ENCODE measurements at regions not wholly inside any gene's neighbourhood (a gene's known extent, or its start where the extent isn't known, plus 50 kb on each side); places are given as distances from the start of the nearest gene placed in this dataset.

GRCh38 chr9:26229324-26230054 lies 551.2 kb upstream of the TUSC1 start:
- no TSS peak for BruUV-seq (replicated peaks)
- no peak for TF ChIP-seq CTCF (conservative IDR thresholded peaks at IDR 0.05; ENCODE audit: low read depth, low read length)
- TF ChIP-seq EZH2 (IDR thresholded peaks at IDR 0.05; ENCODE audit: borderline replicate concordance, low read depth, low read length, poor library complexity, severe bottlenecking): no peak
- H3K4me1 ChIP-seq (ENCODE audit: insufficient read depth, low read length, poor library complexity, severe bottlenecking): no peaks in the 10 kb centered on the region
- ChIA-PET CTCF (no interaction called here), POLR2A (ENCODE audit: low non-redundant PET) (no interaction called here)
- H3K27me3 ChIP-seq (replicated peaks; ENCODE audit: insufficient read depth, low read depth, low read length, poor library complexity): no peaks in the 10 kb centered on the region
- no peak for DNase-seq (ENCODE audit: low spot score)
- no peak overlapping the region for H3K4me3 ChIP-seq (ENCODE audit: low read depth, low read length, poor library complexity, severe bottlenecking)
- intact Hi-C loops (cut with micrococcal nuclease; ENCODE audit: unreplicated experiment): no loop called here
- H3K27ac ChIP-seq (ENCODE audit: low read depth, low read length, poor library complexity, severe bottlenecking): no peak overlapping the region
- H3K36me3 ChIP-seq (ENCODE audit: insufficient read depth, low read length, poor library complexity, severe bottlenecking): no peaks in the 10 kb centered on the region
- no peaks in the 10 kb centered on the region for H3K9me3 ChIP-seq (ENCODE audit: low read depth, low read length, poor library complexity, severe bottlenecking)

GRCh38 chr9:26228273-26228672 lies 550.0 kb upstream of the TUSC1 start:
- H3K4me1 ChIP-seq (ENCODE audit: insufficient read depth, low read length, poor library complexity, severe bottlenecking): no peaks in the 10 kb centered on the region
- POLR2A ChIA-PET (ENCODE audit: low non-redundant PET): no interaction called here
- TF ChIP-seq EZH2 (IDR thresholded peaks at IDR 0.05; ENCODE audit: borderline replicate concordance, low read depth, low read length, poor library complexity, severe bottlenecking) (no peak), CTCF (conservative IDR thresholded peaks at IDR 0.05; ENCODE audit: low read depth, low read length) (no peak)
- no peaks in the 10 kb centered on the region for H3K27me3 ChIP-seq (replicated peaks; ENCODE audit: insufficient read depth, low read depth, low read length, poor library complexity)
- DNase-seq (ENCODE audit: low spot score): no peak
- no peak overlapping the region for H3K4me3 ChIP-seq (ENCODE audit: low read depth, low read length, poor library complexity, severe bottlenecking)
- CTCF ChIA-PET: no interaction called here
- intact Hi-C loops (cut with micrococcal nuclease; ENCODE audit: unreplicated experiment): no loop called here
- H3K36me3 ChIP-seq (ENCODE audit: insufficient read depth, low read length, poor library complexity, severe bottlenecking): no peaks in the 10 kb centered on the region
- H3K27ac ChIP-seq (ENCODE audit: low read depth, low read length, poor library complexity, severe bottlenecking): no peak overlapping the region
- BruUV-seq (replicated peaks): no TSS peak
- H3K9me3 ChIP-seq (ENCODE audit: low read depth, low read length, poor library complexity, severe bottlenecking): no peaks in the 10 kb centered on the region

- POLR2A ChIA-PET (ENCODE audit: low non-redundant PET): no interaction called here
- Histone ChIP-seq H3K9me3 (ENCODE audit: low read depth, low read length, poor library complexity, severe bottlenecking) (no peaks in the 10 kb centered on the region), H3K36me3 (ENCODE audit: insufficient read depth, low read length, poor library complexity, severe bottlenecking) (no peaks in the 10 kb centered on the region), H3K27ac (ENCODE audit: low read depth, low read length, poor library complexity, severe bottlenecking) (no peak overlapping the region), H3K4me1 (ENCODE audit: insufficient read depth, low read length, poor library complexity, severe bottlenecking) (no peaks in the 10 kb centered on the region), H3K4me3 (ENCODE audit: low read depth, low read length, poor library complexity, severe bottlenecking) (no peak overlapping the region), H3K27me3 (replicated peaks; ENCODE audit: insufficient read depth, low read depth, low read length, poor library complexity) (no peaks in the 10 kb centered on the region)
- BruUV-seq (replicated peaks): no TSS peak
- no peak for DNase-seq (ENCODE audit: low spot score)
- TF ChIP-seq EZH2 (IDR thresholded peaks at IDR 0.05; ENCODE audit: borderline replicate concordance, low read depth, low read length, poor library complexity, severe bottlenecking): no peak
- TF ChIP-seq CTCF (conservative IDR thresholded peaks at IDR 0.05; ENCODE audit: low read depth, low read length): no peak
- intact Hi-C loops (cut with micrococcal nuclease; ENCODE audit: unreplicated experiment): no loop called here
- CTCF ChIA-PET: no interaction called here
Observed at GRCh38 chr9:26221290-26221689, 543.0 kb upstream of the TUSC1 start.

Measured in A673 (cell line).